GM12891 (cell line): ENCODE measurements at regions not wholly inside any gene's neighbourhood (a gene's known extent, or its start where the extent isn't known, plus 50 kb on each side); places are given as distances from the start of the nearest gene placed in this dataset.

Source experiments
- POLR2A ChIP-seq: IDR thresholded peaks from 2 replicates; pipeline ENCODE4 v1.6.1; 2011; ENCODE audit warnings: low read depth, low read length, control low read depth
- POLR2AphosphoS5 ChIP-seq: IDR thresholded peaks from 2 replicates; pipeline ENCODE4 v1.6.1; 2011; ENCODE audit warnings: low read depth, low read length, control low read depth

DNA sequence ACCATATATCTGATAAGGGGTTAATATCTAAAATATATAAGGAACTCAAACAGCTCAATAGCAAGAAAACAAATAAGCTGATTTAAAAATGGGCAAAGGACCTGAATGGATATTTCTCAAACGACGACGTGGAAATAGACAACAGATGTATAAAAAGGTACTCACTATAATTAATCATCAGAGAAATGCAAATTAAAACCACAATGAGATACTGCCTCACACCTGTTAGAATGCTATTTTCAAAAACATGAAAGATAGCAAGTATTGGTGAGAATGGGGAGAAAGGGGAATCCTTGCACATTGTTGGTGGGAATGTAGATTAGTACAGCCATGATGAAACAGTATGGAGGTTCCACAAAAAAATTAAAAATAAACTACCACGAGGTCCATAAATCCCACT lies 163.2 kb downstream of the DKK1 start:
- no peak for TF ChIP-seq POLR2A
- TF ChIP-seq POLR2AphosphoS5: no peak
